CD4-positive, alpha-beta T cell treated with Interleukin-6 for 4 hours (primary cell): ENCODE measurements at regions not wholly inside any gene's neighbourhood (a gene's known extent, or its start where the extent isn't known, plus 50 kb on each side); places are given as distances from the start of the nearest gene placed in this dataset.

Experiments used
- DNase-seq: peaks from one replicate; pipeline ENCODE4 v3.0.0-alpha.2; 2020; ENCODE audit warnings: mixed read lengths

- no peak for DNase-seq
Observed at GRCh38 chr17:83178533-83179304, 99.3 kb downstream of the METRNL start.

- no peak for DNase-seq
Observed at GRCh38 chr17:83179374-83179773, 100.0 kb downstream of the METRNL start.

DNA sequence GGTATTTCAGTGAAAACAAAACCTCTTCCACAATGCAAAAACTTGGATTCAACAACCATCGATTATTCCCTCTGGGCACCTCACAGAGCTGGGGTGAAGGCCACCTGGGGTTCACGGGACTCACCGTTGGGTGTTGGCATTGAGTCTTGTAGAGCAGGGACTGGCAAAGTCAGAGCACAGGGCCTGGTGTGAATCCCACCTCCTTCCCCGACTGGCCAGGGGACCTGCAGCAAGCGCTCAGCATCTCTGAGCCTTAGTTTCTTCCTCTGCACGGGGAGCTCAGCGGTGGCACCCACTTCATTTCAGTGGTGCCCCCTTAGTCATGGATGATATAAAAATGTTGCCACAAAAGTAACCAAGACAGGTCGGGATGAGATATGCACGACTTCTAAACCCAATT lies 100.4 kb downstream of the METRNL start:
- DNase-seq, result no peak

DNA sequence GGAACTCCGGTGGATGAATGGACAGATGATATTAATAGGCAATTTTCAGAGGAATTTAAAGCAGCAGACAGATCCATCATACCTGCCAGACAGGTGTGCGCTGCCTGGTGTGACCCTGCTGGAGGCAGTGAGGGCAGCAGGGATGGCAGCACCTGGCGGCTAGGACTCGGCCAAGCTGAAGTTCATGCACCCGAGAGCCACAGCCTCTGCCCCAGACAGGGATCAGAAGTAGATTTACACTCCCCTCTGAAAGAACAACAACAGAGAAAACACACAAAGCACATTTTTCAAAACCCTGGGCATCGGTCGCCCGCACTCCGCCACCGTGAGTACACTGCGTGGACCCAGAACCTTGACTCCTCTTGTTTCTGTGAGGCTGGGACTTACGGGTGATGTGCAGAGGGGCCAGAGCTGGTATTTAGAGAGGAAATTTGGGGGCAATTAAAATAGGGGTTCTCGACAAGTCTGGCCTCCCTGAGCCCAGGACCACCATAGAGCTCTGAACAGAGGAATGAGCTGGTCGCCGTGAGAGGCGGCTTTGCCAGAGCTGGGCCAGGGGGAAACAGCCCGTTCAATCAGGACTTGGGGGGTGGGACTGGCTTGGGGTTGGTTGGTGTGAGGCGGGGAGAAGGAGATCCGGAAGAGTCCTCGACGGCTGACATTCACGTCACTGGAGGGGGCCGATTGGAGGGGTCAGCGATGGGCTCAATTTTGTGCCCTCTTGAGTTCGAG lies 101.0 kb downstream of the METRNL start:
- no peak for DNase-seq

DNA sequence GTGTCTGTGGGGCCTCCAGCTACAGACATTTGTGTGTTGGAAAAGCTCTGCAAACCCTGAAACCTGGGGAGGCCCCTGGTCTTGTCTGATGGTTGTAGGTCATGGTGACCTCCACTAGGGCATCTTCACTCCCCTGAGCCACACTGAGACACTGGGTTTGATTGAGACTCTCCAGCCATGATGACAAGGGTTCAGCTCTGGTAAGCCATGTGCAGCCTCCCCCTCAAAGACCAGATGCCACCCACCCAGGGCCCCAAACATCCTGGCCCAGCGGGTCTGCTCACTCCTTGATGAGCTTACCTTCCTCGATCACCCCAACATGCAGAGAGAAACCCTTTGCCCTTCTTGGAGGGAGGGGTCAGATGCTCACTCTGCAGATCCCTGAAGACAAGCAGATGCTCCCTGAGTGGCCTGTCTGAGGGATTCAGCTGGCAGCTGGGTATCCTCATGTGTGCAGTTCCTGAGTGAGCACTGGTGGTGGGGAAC lies 101.6 kb downstream of the METRNL start:
- DNase-seq, result no peak

DNA sequence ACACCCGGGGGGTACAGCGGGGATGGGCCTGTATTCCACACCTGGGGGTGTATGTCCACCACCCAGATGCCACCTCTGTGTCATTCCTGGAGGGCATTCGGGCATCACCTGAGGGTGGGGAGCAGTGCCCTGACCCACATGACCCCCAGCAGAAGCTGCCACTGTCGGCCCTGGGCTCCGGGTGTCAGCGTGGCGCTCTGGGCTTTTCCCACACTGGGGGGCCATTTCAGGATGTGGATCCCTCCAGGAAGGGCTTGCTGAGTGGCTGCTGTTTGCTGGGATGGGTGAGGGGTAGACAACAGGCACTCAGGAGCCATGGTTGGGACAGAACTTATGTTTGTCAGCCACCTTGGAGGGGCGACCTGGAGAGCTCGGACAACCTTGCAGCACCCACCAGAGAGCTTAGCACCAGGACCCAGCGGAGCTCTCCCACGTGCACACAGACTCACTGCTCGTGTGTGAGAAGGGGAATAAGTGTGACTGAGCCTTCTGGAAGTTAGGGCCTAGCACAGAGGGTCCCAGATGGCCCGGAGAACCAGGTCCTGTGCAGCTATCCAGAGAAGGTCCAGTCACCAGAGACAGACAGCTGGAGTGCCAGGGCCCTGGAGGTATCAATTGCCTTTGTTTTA lies 102.7 kb downstream of the METRNL start:
- no peak for DNase-seq

- DNase-seq, result no peak
Observed at GRCh38 chr17:83182620-83183101, 103.3 kb downstream of the METRNL start.

DNA sequence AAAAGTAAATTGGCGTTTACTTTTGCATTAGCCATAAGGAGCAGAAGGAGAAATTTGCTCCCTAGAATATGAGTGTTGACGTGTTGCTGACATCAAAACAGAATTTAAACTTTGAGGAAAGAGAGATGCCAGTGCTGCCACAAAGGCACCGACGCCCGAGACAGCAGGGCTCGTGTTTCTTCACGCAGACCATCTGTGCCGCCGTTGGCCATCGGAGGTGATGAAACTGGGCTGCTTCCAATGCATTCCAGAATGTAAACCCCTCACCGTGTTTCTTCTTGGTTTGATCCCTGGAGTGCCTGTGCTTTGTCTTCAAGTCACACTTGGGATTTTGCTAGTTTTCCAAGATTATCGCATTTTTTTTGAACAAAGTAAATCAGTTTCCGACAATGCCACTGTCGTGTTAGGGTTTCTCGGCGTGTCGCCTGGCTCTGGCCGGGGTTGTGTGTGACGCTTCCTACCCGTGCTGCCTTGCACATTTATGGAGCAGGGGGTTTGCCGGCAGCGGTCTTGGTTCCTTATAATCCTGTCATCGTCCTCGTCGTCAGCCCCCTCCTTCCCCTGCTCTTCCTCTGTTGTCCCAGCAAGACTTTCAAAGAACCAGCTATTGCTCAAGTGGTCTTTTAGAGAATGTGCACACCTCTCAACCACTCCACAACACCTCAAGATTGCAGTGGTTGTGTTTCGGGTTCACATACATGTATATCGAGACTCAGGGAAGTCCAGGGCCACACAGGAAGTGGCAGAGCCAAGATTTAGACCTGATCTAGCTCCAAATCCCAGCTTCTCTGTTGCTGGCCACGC lies 103.9 kb downstream of the METRNL start:
- no peak for DNase-seq

DNA sequence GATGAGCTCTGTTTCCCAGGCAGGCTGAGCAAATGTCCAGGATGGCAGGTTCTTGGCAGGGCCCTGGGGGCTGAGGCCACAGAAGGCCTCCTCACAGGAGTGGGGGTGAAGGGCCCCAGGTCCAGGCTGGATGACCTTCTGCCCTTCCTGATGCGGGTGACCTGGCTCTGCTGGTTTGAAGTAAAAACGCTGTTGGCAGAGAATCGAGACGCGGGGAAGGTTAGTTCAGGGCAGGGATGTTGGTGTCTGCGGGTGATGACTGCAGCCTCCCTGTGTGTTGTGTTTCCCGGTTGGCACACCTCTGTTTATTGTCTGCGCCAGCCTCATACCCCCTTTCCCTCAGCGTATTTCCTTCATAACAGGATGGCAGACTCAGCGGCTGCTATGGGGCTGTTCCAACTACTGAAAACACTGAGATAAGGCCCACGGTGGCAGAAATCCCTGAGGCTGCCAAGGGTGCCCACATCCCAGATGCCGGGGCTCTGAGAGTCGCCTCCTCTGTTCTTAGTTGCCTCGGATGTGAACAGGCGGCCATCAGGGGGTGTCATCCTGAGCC lies 104.6 kb downstream of the METRNL start:
- DNase-seq, result no peak

GRCh38 chr17:83185023-83186002 lies 105.9 kb downstream of the METRNL start:
- DNase-seq, result no peak

DNA sequence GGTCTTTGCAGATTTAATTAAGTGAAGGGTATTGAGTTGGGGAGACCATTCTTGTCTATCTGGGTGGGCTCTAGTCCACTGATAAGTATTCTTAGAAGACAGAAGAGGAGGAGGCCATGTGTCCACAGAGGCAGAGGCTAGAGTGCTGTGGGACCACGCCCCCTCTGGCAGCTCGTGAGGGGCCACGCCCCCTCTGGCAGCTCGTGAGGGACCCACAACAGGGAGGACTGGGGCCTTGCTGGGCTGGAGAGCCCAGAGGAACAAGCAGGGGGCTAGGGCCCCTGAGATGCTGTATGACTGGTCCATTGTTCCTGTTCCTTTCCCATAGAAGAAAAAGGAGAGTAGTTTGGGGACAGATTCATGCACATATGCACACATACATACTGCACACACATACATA lies 106.8 kb downstream of the METRNL start:
- DNase-seq, result no peak

- DNase-seq, result no peak
Observed at GRCh38 chr17:83186751-83187421, 107.5 kb downstream of the METRNL start.

DNA sequence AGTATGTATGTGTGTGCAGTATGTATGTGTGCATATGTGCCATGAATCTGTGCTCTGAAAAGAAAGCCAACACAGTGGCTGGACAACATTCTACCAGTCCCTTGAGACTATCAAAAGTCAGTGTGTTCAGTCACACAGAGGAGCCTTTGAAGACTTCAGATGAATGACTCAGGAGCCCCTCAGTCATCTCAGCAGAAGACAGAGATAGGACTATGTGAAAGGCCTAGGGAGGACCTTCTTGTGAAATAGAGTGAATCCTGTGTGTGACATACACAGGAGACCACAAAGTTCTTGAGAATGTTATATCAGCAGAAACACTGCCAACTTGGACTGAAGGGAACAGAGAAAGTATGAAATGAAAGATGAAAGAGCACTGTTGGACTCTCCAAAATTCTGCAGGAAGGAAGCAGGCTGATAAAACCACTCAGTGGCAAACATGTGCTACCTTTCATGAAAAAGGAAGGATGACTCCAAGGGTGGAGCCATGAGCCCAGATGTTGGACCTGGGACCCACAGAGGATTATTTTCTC lies 108.4 kb downstream of the METRNL start:
- no peak for DNase-seq

GRCh38 chr17:83189044-83190003 lies 109.9 kb downstream of the METRNL start:
- no peak for DNase-seq

GRCh38 chr17:83190004-83190385 lies 110.6 kb downstream of the METRNL start:
- no peak for DNase-seq

GRCh38 chr17:83190601-83191387 lies 111.4 kb downstream of the METRNL start:
- DNase-seq, result no peak

DNA sequence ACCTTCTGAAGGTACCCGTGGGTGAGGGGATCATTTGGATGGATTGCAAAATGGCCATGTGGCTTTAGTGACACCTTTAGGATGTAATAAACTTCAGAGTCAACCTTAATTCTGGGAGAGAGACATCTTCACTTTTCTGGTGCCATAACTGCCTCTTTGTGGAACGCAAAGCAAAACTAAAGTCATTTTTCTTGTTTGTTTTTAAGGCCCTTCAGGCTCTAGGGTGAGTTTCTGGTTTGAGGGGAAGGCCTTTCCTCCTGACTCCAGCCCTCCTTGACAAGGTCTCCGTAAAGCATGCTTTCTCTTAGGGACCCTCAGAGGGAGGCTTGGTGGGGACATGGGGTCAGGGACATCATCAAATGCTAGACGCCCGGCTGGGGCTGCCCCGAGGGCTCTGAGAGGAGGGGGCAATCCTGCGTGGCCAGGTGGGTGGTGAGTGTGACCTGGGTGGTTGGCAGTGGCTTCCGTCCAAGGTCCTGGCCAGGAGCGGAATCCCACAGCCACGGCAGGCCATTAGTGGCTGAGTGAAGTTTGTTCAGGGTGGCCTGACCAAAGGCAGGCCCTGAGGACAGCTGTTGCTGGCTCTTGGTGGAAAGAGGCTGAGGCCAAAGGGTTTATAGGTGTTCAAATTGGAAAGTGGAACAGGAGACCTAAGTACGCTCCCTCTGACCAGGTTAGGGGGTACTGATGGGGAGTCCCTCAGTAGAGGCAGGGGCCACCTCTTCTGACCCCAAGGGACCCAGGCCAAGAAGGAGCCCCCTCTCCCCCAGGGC lies 112.2 kb downstream of the METRNL start:
- DNase-seq, result no peak
